ENCODE measurements at regions not wholly inside any gene's neighbourhood (a gene's known extent, or its start where the extent isn't known, plus 50 kb on each side); places are given as distances from the start of the nearest gene placed in this dataset.
"Not testable (repeated sequence)": the region's sequence is repeated elsewhere in the genome, so short reads cannot be mapped to it uniquely, and the experiment has no call there.

- Mint-ChIP-seq H3K27ac (ENCODE audit: unreplicated experiment) (peak overlapping the region; percentile 84), H3K9me3 (ENCODE audit: low read depth) (no peaks in the 10 kb centered on the region), H3K4me1 (ENCODE audit: low read depth) (peaks cover 66% of the 10 kb centered on the region), H3K27me3 (ENCODE audit: low read depth) (no peaks in the 10 kb centered on the region), H3K36me3 (ENCODE audit: low read depth) (no peaks in the 10 kb centered on the region), H3K4me3 (ENCODE audit: unreplicated experiment) (no peak overlapping the region)
- DNase-seq (ENCODE audit: low spot score), result no peak
- no peak for TF ChIP-seq CTCF (IDR thresholded peaks at IDR 0.05)
Observed at GRCh38 chr20:23143098-23143497, 57.0 kb upstream of the CD93 start.

- Mint-ChIP-seq H3K36me3 (ENCODE audit: low read depth) (no peaks in the 10 kb centered on the region), H3K27me3 (ENCODE audit: low read depth) (no peaks in the 10 kb centered on the region)
Observed at GRCh38 chr20:23142162-23143050, 56.3 kb upstream of the CD93 start.

GRCh38 chr20:23141450-23142161, 55.5 kb upstream of the CD93 start:
- H3K27ac Mint-ChIP-seq (ENCODE audit: unreplicated experiment), result peak overlapping the region; percentile 20
- H3K36me3 Mint-ChIP-seq (ENCODE audit: low read depth), result no peaks in the 10 kb centered on the region
- no peaks in the 10 kb centered on the region for H3K27me3 Mint-ChIP-seq (ENCODE audit: low read depth)
- DNase-seq (ENCODE audit: low spot score), result no peak
- H3K4me1 Mint-ChIP-seq (ENCODE audit: low read depth), result peaks cover 55% of the 10 kb centered on the region
- TF ChIP-seq CTCF (IDR thresholded peaks at IDR 0.05), result no peak
- no peaks in the 10 kb centered on the region for H3K9me3 Mint-ChIP-seq (ENCODE audit: low read depth)
- no peak overlapping the region for H3K4me3 Mint-ChIP-seq (ENCODE audit: unreplicated experiment)

More at GRCh38 chr20:23142162-23143050, 56.3 kb upstream of the CD93 start:
- Mint-ChIP-seq H3K27ac (ENCODE audit: unreplicated experiment) (peak overlapping the region; percentile 84), H3K9me3 (ENCODE audit: low read depth) (no peaks in the 10 kb centered on the region), H3K4me1 (ENCODE audit: low read depth) (peaks cover 60% of the 10 kb centered on the region), H3K4me3 (ENCODE audit: unreplicated experiment) (no peak overlapping the region)
- DNase-seq (ENCODE audit: low spot score), result peak; percentile 83
- peak; percentile 52 for TF ChIP-seq CTCF (IDR thresholded peaks at IDR 0.05)

GRCh38 chr20:23140991-23141390, 54.9 kb upstream of the CD93 start:
- Mint-ChIP-seq H3K27me3 (ENCODE audit: low read depth) (no peaks in the 10 kb centered on the region), H3K9me3 (ENCODE audit: low read depth) (no peaks in the 10 kb centered on the region), H3K4me1 (ENCODE audit: low read depth) (peaks cover 50% of the 10 kb centered on the region), H3K36me3 (ENCODE audit: low read depth) (no peaks in the 10 kb centered on the region), H3K27ac (ENCODE audit: unreplicated experiment) (no peak overlapping the region), H3K4me3 (ENCODE audit: unreplicated experiment) (no peak overlapping the region)
- no peak for TF ChIP-seq CTCF (IDR thresholded peaks at IDR 0.05)
- DNase-seq (ENCODE audit: low spot score), result no peak

- H3K27me3 Mint-ChIP-seq (ENCODE audit: low read depth); DNase-seq (ENCODE audit: low spot score); H3K36me3 Mint-ChIP-seq (ENCODE audit: low read depth); H3K9me3 Mint-ChIP-seq (ENCODE audit: low read depth); H3K4me3 Mint-ChIP-seq (ENCODE audit: unreplicated experiment); H3K27ac Mint-ChIP-seq (ENCODE audit: unreplicated experiment): not testable (repeated sequence)
- peaks cover 43% of the 10 kb centered on the region for H3K4me1 Mint-ChIP-seq (ENCODE audit: low read depth)
Observed at GRCh38 chr20:23139984-23140383, 53.9 kb upstream of the CD93 start.

Measured in chondrocyte (in vitro differentiated cells).